GM18867 (cell line): ENCODE measurements at regions not wholly inside any gene's neighbourhood (a gene's known extent, or its start where the extent isn't known, plus 50 kb on each side); places are given as distances from the start of the nearest gene placed in this dataset.

ENCODE experiments used
- ATAC-seq: cut with Tn5 transposase; IDR thresholded peaks from one replicate; pipeline ENCODE4 v1.9.1; 2021; ENCODE audit warnings: mild to moderate bottlenecking, moderate library complexity; ENCODE audit not compliant: unreplicated experiment

GRCh38 chr3:30457081-30457480, 149.3 kb upstream of the TGFBR2 start:
- ATAC-seq = no peak

GRCh38 chr3:30457726-30458125, 148.7 kb upstream of the TGFBR2 start:
- ATAC-seq = no peak

- ATAC-seq = no peak
These were observed 147.8 kb upstream of the TGFBR2 start for GRCh38 chr3:30458376-30459171.

- no peak for ATAC-seq
These were observed 145.1 kb upstream of the TGFBR2 start for GRCh38 chr3:30461311-30461710.

- no peak for ATAC-seq
These were observed 143.5 kb upstream of the TGFBR2 start for GRCh38 chr3:30462721-30463470.

GRCh38 chr3:30464381-30464780, 142.0 kb upstream of the TGFBR2 start:
- ATAC-seq = no peak

GRCh38 chr3:30465454-30465853, 140.9 kb upstream of the TGFBR2 start:
- no peak for ATAC-seq

- ATAC-seq = no peak
These were observed 138.7 kb upstream of the TGFBR2 start for GRCh38 chr3:30467596-30468238.

- ATAC-seq = no peak
These were observed 137.3 kb upstream of the TGFBR2 start for GRCh38 chr3:30469133-30469532.

GRCh38 chr3:30470496-30470895, 135.9 kb upstream of the TGFBR2 start:
- no peak for ATAC-seq

GRCh38 chr3:30471066-30471465, 135.3 kb upstream of the TGFBR2 start:
- ATAC-seq = no peak

GRCh38 chr3:30471796-30472489, 134.5 kb upstream of the TGFBR2 start:
- ATAC-seq = no peak

- ATAC-seq = no peak
These were observed 132.9 kb upstream of the TGFBR2 start for GRCh38 chr3:30473374-30474051.

- no peak for ATAC-seq
These were observed 132.0 kb upstream of the TGFBR2 start for GRCh38 chr3:30474371-30474770.

GRCh38 chr3:30475038-30475808, 131.2 kb upstream of the TGFBR2 start:
- peak; percentile 80 for ATAC-seq

- no peak for ATAC-seq
These were observed 130.6 kb upstream of the TGFBR2 start for GRCh38 chr3:30475809-30476178.

GRCh38 chr3:30476368-30477084, 129.9 kb upstream of the TGFBR2 start:
- no peak for ATAC-seq

GRCh38 chr3:30477149-30477921, 129.1 kb upstream of the TGFBR2 start:
- ATAC-seq = no peak
